Upper lobe of right lung (tissue), 1 donor: ENCODE measurements at regions not wholly inside any gene's neighbourhood (a gene's known extent, or its start where the extent isn't known, plus 50 kb on each side); places are given as distances from the start of the nearest gene placed in this dataset.

Experiments used
- ATAC-seq: fragments of 200-7000 bp; cut with Tn5 transposase; one replicate; pipeline ENCODE4 v1.9.1; 2020; ENCODE audit warnings: mild to moderate bottlenecking, moderate library complexity
- DNase-seq: peaks from one replicate; pipeline ENCODE4 v3.0.0-alpha.2; 2020
- H3K27ac ChIP-seq: fragments of 200-600 bp; one replicate; pipeline ENCODE4 v1.8.0; 2022
- H3K27me3 ChIP-seq: fragments of 200-600 bp; one replicate; pipeline ENCODE4 v1.8.0; 2022; ENCODE audit warnings: mild to moderate bottlenecking
- H3K36me3 ChIP-seq: fragments of 200-600 bp; one replicate; pipeline ENCODE4 v1.8.0; 2022
- H3K4me1 ChIP-seq: fragments of 200-600 bp; one replicate; pipeline ENCODE4 v1.8.0; 2022
- H3K4me3 ChIP-seq: fragments of 200-600 bp; one replicate; pipeline ENCODE4 v1.8.0; 2022; ENCODE audit warnings: mild to moderate bottlenecking
- H3K9me3 ChIP-seq: fragments of 200-600 bp; one replicate; pipeline ENCODE4 v1.8.0; 2022
- CTCF ChIP-seq: fragments of 200-600 bp; IDR thresholded peaks from one replicate; pipeline ENCODE4 v1.8.0; 2022; ENCODE audit warnings: antibody characterized with exemption
- intact Hi-C: fragments of 100-400 bp; cut with DNase I; formaldehyde crosslinking; loops from one replicate; pipeline ENCODE4 v1.11.0; 2022
- donor health status: DM: no; HTN: yes; CAD: no; lungs with severe emphysema.

- no peak overlapping the region for H3K27ac ChIP-seq
- H3K27me3 ChIP-seq: peaks cover 15% of the 10 kb centered on the region
- TF ChIP-seq CTCF: no peak
- H3K36me3 ChIP-seq: no peaks in the 10 kb centered on the region
- H3K4me1 ChIP-seq: no peaks in the 10 kb centered on the region
- DNase-seq (no peak), ATAC-seq (no peak)
- H3K4me3 ChIP-seq: no peak overlapping the region
- intact Hi-C loops: loop anchor here (10.0 kb wide), 1 partner anchor 295 kb away; no protein-coding TSS in a partner anchor
- H3K9me3 ChIP-seq: no peaks in the 10 kb centered on the region
Observed at GRCh38 chr18:76699923-76700322, 122.4 kb upstream of the ZNF236 start.

- Histone ChIP-seq H3K36me3 (no peaks in the 10 kb centered on the region), H3K9me3 (no peaks in the 10 kb centered on the region), H3K4me3 (no peak overlapping the region), H3K27me3 (peaks cover 15% of the 10 kb centered on the region), H3K27ac (no peak overlapping the region), H3K4me1 (no peaks in the 10 kb centered on the region)
- intact Hi-C loops: no loop called here
- TF ChIP-seq CTCF: no peak
- DNase-seq (peak; percentile 46), ATAC-seq (peak; percentile 63)
Observed at GRCh38 chr18:76697441-76697901, 124.9 kb upstream of the ZNF236 start.

- no peak for TF ChIP-seq CTCF
- Histone ChIP-seq H3K4me3 (no peak overlapping the region), H3K27ac (no peak overlapping the region), H3K27me3 (no peaks in the 10 kb centered on the region), H3K36me3 (no peaks in the 10 kb centered on the region), H3K4me1 (peaks cover under 1% of the 10 kb centered on the region), H3K9me3 (no peaks in the 10 kb centered on the region)
- DNase-seq (no peak), ATAC-seq (no peak)
- intact Hi-C loops: no loop called here
Observed at GRCh38 chr18:76691800-76692199, 130.6 kb upstream of the ZNF236 start.

- Histone ChIP-seq H3K27ac (no peak overlapping the region), H3K9me3 (no peaks in the 10 kb centered on the region), H3K36me3 (no peaks in the 10 kb centered on the region), H3K4me1 (peaks cover 4% of the 10 kb centered on the region), H3K4me3 (no peak overlapping the region), H3K27me3 (no peaks in the 10 kb centered on the region)
- DNase-seq (no peak), ATAC-seq (no peak)
- no peak for TF ChIP-seq CTCF
- intact Hi-C loops: no loop called here
Observed at GRCh38 chr18:76689646-76690264, 132.6 kb upstream of the ZNF236 start.

GRCh38 chr18:76688724-76689472 lies 133.5 kb upstream of the ZNF236 start:
- Histone ChIP-seq H3K27me3 (no peaks in the 10 kb centered on the region), H3K4me3 (no peak overlapping the region), H3K27ac (no peak overlapping the region), H3K36me3 (no peaks in the 10 kb centered on the region), H3K9me3 (no peaks in the 10 kb centered on the region), H3K4me1 (peaks cover 4% of the 10 kb centered on the region)
- TF ChIP-seq CTCF: no peak
- DNase-seq: no peak
- intact Hi-C loops: no loop called here
- no peak for ATAC-seq
